GM12865 (cell line): ENCODE measurements at regions not wholly inside any gene's neighbourhood (a gene's known extent, or its start where the extent isn't known, plus 50 kb on each side); places are given as distances from the start of the nearest gene placed in this dataset.

ENCODE experiments used
- DNase-seq: peaks from one replicate; pipeline ENCODE4 v3.0.0; 2010; ENCODE audit warnings: low read depth
- H3K4me3 ChIP-seq: 2 replicates; pipeline ENCODE4 v1.5.1; 2011; ENCODE audit warnings: mild to moderate bottlenecking, low read depth, low read length, control low read depth
- CTCF ChIP-seq: IDR thresholded peaks from 2 replicates; pipeline ENCODE4 v1.5.1; 2011; ENCODE audit warnings: low read length, control low read depth, low read depth, inconsistent platforms; ENCODE audit not compliant: insufficient read depth; ENCODE audit errors: missing control alignments

GRCh38 chr13:106225126-106225525 lies 310.3 kb downstream of the EFNB2 start:
- DNase-seq, result no peak
- TF ChIP-seq CTCF, result no peak

DNA sequence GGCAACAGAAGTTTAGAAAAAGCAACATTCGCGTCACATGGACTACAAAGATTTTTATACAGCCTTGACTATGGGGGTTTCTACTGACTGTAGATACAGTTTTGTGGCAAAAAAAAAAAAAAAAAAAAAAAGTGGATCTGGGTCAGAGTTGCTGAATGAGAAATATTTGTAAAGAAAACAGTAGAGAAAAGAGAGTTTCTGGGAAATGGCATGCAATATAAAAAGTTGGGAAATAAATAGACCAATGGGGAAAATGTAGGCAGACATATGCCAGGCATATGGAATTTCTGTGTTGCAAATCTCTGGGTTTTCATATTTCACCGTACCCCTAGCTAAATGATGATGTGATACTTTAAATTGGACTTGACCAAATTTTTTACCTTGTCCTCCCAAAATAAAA lies 315.3 kb downstream of the EFNB2 start:
- no peak for DNase-seq
- no peak for TF ChIP-seq CTCF
- H3K4me3 ChIP-seq, result no peak overlapping the region

More at GRCh38 chr13:106225126-106225525, 310.3 kb downstream of the EFNB2 start:
- no peak overlapping the region for H3K4me3 ChIP-seq

GRCh38 chr13:106213028-106213757 lies 322.3 kb downstream of the EFNB2 start:
- no peak overlapping the region for H3K4me3 ChIP-seq
- TF ChIP-seq CTCF, result no peak
- no peak for DNase-seq

DNA sequence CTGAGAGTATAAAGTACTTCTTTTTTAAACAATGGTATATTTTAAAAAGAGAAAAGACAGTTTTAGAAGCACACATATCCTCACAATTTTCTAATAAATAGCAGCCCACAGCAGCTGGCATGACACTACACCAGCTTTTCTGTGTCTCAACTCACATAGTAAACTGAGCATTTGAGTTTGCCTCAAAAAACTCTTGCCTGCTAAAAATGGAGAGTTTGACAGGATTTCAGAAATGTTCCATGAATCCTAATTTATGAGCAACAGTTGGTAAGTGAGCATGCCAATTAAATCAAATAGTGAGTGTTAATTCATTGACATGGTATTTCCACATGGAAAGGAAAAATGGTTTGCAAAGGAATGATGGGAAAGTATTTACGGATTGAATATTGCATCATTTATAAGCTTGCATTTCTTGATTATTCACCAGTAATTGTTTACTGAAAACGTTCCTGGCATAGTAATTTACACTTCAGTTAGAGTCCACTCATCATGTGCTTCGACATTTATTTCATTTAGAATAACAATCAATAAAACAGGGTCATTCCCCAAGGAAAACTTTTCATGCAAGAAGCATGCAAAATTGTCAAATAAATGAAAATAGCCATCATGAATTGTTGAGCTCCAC lies 323.0 kb downstream of the EFNB2 start:
- H3K4me3 ChIP-seq, result no peak overlapping the region
- no peak for DNase-seq
- no peak for TF ChIP-seq CTCF

DNA sequence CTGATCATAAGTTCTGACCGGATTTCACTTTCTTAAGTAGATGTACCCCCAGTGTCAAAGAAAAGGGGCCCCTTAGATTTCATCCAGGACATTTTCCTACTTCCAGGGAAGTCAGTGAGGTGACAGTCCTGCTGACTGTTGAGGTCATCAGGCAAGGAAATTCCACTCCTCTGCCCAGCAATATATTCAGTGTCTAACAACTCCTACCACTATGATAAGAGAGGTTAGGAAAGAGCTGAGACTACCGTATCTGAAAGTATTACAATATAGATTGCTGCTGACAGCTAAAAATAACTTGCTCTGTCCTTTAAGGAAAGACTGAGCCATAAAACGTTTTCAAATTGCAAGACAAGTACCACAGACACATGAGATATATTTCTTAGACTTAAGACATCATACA lies 325.1 kb downstream of the EFNB2 start:
- DNase-seq, result no peak
- H3K4me3 ChIP-seq, result no peak overlapping the region
- no peak for TF ChIP-seq CTCF

DNA sequence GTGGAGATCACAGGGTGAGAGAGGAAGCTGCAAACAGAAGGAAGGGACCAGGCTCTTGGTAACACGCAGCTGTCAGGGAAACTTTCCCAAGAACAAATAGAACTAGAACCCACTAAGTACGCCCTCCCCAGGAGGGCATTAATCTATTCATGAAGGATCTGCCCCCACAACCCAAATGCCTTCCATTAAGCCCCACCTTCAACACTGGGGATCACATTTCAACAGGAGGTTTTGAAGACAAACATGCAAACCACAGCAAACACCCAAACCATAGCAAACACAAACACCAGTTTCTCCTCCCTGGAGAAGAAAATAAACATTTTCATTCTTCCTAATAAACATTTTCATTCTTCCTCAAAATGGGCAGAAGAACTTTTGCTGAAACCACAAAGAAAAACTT lies 329.6 kb downstream of the EFNB2 start:
- no peak for TF ChIP-seq CTCF
- no peak overlapping the region for H3K4me3 ChIP-seq
- no peak for DNase-seq
